ENCODE measurements at regions not wholly inside any gene's neighbourhood (a gene's known extent, or its start where the extent isn't known, plus 50 kb on each side); places are given as distances from the start of the nearest gene placed in this dataset.
"Not testable (repeated sequence)": the region's sequence is repeated elsewhere in the genome, so short reads cannot be mapped to it uniquely, and the experiment has no call there.

DNA sequence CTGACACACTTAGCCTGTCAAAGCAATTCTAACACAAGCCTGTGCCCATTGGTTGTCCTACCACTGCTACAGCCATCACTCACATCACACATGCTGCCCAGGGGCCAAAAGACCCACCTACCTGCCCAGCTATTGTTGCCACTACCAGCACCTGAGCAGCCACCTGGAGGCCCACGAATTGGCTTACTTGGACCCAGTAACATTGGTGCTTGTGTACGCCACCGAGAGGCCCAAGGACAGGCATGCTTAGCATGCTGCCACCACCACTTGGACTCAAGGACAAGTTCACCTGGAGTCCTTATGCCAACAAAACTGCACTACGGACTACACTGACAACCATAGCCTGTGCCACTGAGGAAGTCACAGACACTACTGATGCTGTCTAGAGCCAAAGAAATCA lies 221.1 kb downstream of the SLC38A4 start:
- H3K36me3 Mint-ChIP-seq (ENCODE audit: insufficient read depth): no peaks in the 10 kb centered on the region
- DNase-seq (ENCODE audit: low spot score in 2 of 2) (no peak), ATAC-seq (replicated peaks; ENCODE audit: extremely low read depth, poor library complexity, severe bottlenecking) (no peak)
- H3K4me3 Mint-ChIP-seq: no peak overlapping the region
- H3K27me3 Mint-ChIP-seq: no peaks in the 10 kb centered on the region
- H3K4me1 Mint-ChIP-seq: peaks cover 24% of the 10 kb centered on the region
- H3K9me3 Mint-ChIP-seq: peaks cover 23% of the 10 kb centered on the region
- H3K27ac Mint-ChIP-seq (ENCODE audit: low read depth): no peak overlapping the region

DNA sequence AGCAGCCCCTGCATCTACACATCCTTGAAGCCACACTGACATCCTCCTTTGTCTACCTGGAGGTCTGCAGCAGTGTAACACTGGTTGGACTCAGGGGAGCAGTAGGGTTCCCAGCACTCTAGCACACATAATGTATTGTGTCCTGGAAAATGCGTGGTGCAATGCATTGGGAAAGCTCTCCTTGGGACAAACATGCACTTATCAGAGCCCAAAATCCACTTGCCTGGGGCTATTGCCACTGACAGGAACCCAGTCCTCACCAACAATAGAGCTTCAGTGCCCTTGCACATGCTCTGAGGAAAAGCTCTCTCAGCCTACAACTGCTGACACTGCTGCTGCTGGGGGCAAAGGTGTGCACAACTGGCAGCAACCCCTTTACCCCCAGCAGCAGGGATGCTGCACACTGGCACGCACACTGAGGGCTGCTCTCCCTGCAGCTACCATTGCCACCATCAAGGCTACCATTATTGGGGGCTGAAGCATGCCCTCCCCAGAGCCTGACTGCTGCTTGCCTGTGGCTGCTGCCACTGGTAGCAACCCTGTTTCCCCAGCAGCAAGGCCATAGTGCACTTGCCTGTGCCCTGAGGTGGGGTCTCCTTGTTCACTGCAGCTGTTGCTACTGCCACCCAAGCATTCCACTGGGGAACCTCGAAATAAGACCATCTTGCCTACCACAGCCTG lies 221.9 kb downstream of the SLC38A4 start:
- ATAC-seq (replicated peaks; ENCODE audit: extremely low read depth, poor library complexity, severe bottlenecking) (no peak), DNase-seq (ENCODE audit: low spot score in 2 of 2) (no peak)
- H3K36me3 Mint-ChIP-seq (ENCODE audit: insufficient read depth): no peaks in the 10 kb centered on the region
- peaks cover 19% of the 10 kb centered on the region for H3K9me3 Mint-ChIP-seq
- no peaks in the 10 kb centered on the region for H3K27me3 Mint-ChIP-seq
- peaks cover 16% of the 10 kb centered on the region for H3K4me1 Mint-ChIP-seq
- no peak overlapping the region for H3K27ac Mint-ChIP-seq (ENCODE audit: low read depth)
- no peak overlapping the region for H3K4me3 Mint-ChIP-seq

DNA sequence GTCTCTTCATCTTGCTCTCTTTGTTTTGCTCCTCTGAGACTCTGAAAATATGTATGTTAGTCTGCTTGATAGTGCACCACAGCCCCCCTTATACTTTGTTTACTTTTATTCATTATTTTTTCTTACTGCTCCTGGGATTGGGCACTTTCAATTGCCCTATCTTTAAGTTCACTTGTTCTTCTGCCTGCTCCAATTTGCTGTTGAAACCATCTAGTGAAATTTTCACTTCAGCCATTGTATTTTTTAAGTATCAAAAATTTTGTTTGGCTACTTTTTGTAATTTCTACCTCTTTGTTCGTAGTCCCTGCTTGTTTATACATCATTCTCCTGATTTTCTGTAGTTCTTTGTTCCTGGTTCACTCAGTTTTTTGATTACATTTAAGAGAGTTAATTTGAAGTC lies 223.3 kb downstream of the SLC38A4 start:
- H3K27me3 Mint-ChIP-seq: no peaks in the 10 kb centered on the region
- peaks cover 2% of the 10 kb centered on the region for H3K36me3 Mint-ChIP-seq (ENCODE audit: insufficient read depth)
- H3K4me3 Mint-ChIP-seq: no peak overlapping the region
- H3K4me1 Mint-ChIP-seq: peaks cover 15% of the 10 kb centered on the region
- ATAC-seq (replicated peaks; ENCODE audit: extremely low read depth, poor library complexity, severe bottlenecking) (no peak), DNase-seq (ENCODE audit: low spot score in 2 of 2) (no peak)
- H3K9me3 Mint-ChIP-seq: peaks cover 26% of the 10 kb centered on the region
- no peak overlapping the region for H3K27ac Mint-ChIP-seq (ENCODE audit: low read depth)

DNA sequence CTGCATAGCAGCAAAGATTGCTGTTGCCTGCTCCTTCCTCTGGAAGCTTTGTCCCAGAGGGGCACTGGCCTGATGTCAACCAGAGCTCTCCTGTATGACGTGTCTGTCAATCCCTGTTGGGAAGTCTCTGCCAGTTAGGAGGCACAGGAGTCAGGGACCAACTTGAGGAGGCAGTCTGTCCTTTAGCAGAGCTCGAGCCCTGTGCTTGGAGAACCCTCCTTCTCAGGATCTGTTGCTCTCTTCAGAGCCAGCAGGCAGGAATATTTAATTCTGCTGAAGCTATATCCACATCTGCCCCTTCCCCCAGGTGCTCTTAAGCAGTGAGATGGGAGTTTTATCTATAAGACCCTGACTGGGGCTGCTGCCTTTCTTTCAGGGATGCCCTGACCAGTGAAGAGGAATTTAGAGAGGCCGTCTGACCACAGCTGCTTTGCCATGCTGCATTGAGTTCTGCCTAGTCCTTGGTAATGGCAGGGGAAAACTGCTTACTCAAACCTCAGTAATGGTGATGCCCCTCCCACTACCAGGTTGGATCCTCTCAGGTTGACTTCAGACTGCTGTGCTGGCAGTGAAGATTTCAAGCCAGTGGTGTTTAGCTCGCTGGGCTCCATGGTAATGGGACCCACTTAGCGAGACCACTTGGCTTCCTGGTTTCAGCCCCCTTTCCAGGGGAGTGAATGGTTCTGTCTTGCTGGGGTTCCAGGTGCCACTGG lies 218.6 kb upstream of the SLC38A2 start:
- no peak overlapping the region for H3K4me3 Mint-ChIP-seq
- H3K9me3 Mint-ChIP-seq: peaks cover 11% of the 10 kb centered on the region
- peaks cover 22% of the 10 kb centered on the region for H3K4me1 Mint-ChIP-seq
- ATAC-seq (replicated peaks; ENCODE audit: extremely low read depth, poor library complexity, severe bottlenecking) (no peak), DNase-seq (ENCODE audit: low spot score in 2 of 2) (no peak)
- H3K27ac Mint-ChIP-seq (ENCODE audit: low read depth): no peak overlapping the region
- H3K27me3 Mint-ChIP-seq: no peaks in the 10 kb centered on the region
- no peaks in the 10 kb centered on the region for H3K36me3 Mint-ChIP-seq (ENCODE audit: insufficient read depth)

DNA sequence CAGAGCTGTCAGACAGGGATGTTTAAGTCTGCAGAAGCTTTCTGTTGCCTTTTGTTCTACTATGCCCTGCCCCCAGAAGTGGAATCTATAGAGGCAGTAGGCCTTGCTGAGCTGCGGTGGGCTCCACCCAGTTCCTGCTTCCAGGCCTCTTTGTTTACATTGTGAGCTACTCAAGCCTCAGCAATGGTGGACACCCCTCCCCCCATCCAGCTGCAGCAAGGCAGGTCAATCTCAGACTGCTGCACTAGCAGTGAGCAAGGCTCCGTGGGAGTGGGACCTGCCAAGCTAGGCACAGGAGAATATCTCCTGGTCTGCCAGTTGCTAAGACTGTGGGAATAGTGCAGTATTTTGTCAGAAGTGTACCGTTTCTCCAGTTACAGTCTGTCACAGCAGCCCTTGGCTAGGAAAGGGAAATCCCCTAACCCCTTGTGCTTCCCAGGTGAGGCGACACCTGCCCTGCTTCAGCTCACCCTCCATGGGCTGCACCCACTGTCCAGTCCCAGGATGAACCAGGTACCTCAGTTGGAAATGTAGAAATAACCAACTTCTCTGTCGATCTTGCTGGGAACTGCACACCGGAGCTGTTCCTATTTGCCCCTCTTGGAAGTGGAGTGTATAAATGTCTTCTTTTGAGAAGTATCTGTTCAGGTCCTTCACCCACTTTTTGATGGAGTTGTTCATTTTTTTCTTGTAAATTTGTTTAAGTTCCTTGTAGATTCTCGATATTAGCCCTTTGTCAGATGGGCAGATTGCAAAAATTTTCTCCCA lies 213.5 kb upstream of the SLC38A2 start:
- H3K27me3 Mint-ChIP-seq: no peaks in the 10 kb centered on the region
- H3K36me3 Mint-ChIP-seq (ENCODE audit: insufficient read depth): no peaks in the 10 kb centered on the region
- ATAC-seq (replicated peaks; ENCODE audit: extremely low read depth, poor library complexity, severe bottlenecking): peak; percentile 32
- peaks cover 22% of the 10 kb centered on the region for H3K9me3 Mint-ChIP-seq
- H3K4me3 Mint-ChIP-seq: peak overlapping the region; percentile 43
- peaks cover 61% of the 10 kb centered on the region for H3K4me1 Mint-ChIP-seq
- peak overlapping the region; percentile 55 for H3K27ac Mint-ChIP-seq (ENCODE audit: low read depth)
- DNase-seq (ENCODE audit: low spot score in 2 of 2): no peak

DNA sequence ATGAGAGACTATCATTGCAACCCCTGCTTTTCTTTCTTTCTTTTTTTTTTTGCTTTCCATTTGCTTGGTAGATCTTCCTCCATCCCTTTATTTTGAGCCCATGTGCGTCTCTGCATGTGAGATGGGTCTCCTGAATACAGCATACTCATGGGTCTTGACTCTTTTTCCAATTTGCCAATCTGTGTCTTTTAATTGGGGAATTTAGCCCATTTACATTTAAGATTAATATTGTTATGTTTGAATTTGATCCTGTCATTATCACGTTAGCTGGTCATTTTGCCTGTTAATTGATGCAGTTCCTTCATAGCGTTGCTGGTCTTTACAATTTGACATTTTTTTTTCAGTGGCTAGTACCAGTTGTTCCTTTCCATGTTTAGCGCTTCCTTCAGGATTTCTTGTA lies 211.5 kb upstream of the SLC38A2 start:
- Mint-ChIP-seq H3K4me1 (peaks cover 55% of the 10 kb centered on the region), H3K4me3 (peak overlapping the region; percentile 10)
- DNase-seq (ENCODE audit: low spot score in 2 of 2): not testable (repeated sequence)

DNA sequence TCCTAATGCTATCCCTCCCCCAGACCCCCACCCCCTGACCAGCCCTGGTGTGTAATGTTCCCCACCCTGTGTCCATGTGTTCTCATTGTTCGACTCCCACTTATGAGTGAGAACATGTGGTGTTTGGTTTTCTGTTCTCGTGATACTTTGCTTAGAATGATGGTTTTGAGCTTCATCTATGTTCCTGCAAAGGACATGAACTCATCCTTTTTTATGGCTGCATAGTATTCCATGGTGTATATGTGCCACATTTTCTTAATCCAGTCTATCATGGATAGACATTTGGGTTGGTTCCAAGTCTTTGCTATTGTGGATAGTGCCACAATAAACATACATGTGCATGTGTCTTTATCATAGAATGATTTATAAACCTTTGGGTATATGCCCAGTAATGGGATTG lies 209.4 kb upstream of the SLC38A2 start:
- H3K27me3 Mint-ChIP-seq; H3K27ac Mint-ChIP-seq (ENCODE audit: low read depth); ATAC-seq (replicated peaks; ENCODE audit: extremely low read depth, poor library complexity, severe bottlenecking); DNase-seq (ENCODE audit: low spot score in 2 of 2); H3K36me3 Mint-ChIP-seq (ENCODE audit: insufficient read depth); H3K4me3 Mint-ChIP-seq: not testable (repeated sequence)
- peaks cover 22% of the 10 kb centered on the region for H3K9me3 Mint-ChIP-seq
- peaks cover 47% of the 10 kb centered on the region for H3K4me1 Mint-ChIP-seq

More for the DNA sequence above, 211.5 kb upstream of the SLC38A2 start:
- H3K9me3 Mint-ChIP-seq: peaks cover 22% of the 10 kb centered on the region
- H3K36me3 Mint-ChIP-seq (ENCODE audit: insufficient read depth); H3K27ac Mint-ChIP-seq (ENCODE audit: low read depth); ATAC-seq (replicated peaks; ENCODE audit: extremely low read depth, poor library complexity, severe bottlenecking); H3K27me3 Mint-ChIP-seq: not testable (repeated sequence)

DNA sequence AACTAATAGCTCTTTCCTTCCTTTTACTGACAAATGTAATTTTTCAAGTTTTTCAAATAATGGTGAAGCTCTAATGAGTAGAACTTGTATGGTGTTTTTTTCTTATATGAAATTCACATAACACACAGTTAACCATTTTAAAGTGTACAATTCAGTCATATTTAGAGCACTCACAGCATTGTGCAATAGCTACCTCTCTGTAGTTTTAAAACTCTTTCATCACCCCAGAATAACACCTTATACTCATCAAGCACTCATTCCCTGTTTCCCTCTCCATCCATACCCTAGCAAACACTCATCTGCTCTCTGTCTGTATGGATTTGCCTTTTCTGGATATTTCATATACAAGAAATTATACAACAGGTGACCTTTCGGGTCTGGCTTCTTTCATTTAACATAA lies 207.9 kb upstream of the SLC38A2 start:
- Mint-ChIP-seq H3K36me3 (ENCODE audit: insufficient read depth) (no peaks in the 10 kb centered on the region), H3K4me1 (peaks cover 32% of the 10 kb centered on the region), H3K9me3 (peaks cover 22% of the 10 kb centered on the region), H3K27me3 (no peaks in the 10 kb centered on the region), H3K27ac (ENCODE audit: low read depth) (no peak overlapping the region), H3K4me3 (no peak overlapping the region)
- ATAC-seq (replicated peaks; ENCODE audit: extremely low read depth, poor library complexity, severe bottlenecking) (no peak), DNase-seq (ENCODE audit: low spot score in 2 of 2) (no peak)

DNA sequence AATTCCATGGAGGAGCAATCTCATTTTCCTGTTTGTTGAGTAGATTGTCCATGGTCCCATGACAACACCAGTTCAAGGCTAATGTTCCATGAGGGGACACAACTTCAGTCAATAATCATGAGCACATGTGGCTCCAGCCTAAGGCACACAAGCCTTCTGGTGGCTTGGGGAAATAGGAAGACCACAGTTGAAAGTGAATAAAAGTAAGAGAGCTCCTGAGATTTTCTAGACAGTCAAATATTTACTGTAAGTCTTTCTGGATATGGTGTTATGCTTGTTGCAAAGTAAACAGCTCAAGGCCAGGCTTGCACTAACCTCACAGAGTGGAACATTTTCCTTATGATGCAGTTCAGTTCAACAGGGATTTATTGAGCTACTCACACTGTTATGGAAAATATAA lies 206.9 kb upstream of the SLC38A2 start:
- Mint-ChIP-seq H3K9me3 (peaks cover 15% of the 10 kb centered on the region), H3K27me3 (no peaks in the 10 kb centered on the region), H3K4me3 (no peak overlapping the region), H3K27ac (ENCODE audit: low read depth) (no peak overlapping the region), H3K4me1 (peaks cover 24% of the 10 kb centered on the region), H3K36me3 (ENCODE audit: insufficient read depth) (no peaks in the 10 kb centered on the region)
- DNase-seq (ENCODE audit: low spot score in 2 of 2) (no peak), ATAC-seq (replicated peaks; ENCODE audit: extremely low read depth, poor library complexity, severe bottlenecking) (no peak)

DNA sequence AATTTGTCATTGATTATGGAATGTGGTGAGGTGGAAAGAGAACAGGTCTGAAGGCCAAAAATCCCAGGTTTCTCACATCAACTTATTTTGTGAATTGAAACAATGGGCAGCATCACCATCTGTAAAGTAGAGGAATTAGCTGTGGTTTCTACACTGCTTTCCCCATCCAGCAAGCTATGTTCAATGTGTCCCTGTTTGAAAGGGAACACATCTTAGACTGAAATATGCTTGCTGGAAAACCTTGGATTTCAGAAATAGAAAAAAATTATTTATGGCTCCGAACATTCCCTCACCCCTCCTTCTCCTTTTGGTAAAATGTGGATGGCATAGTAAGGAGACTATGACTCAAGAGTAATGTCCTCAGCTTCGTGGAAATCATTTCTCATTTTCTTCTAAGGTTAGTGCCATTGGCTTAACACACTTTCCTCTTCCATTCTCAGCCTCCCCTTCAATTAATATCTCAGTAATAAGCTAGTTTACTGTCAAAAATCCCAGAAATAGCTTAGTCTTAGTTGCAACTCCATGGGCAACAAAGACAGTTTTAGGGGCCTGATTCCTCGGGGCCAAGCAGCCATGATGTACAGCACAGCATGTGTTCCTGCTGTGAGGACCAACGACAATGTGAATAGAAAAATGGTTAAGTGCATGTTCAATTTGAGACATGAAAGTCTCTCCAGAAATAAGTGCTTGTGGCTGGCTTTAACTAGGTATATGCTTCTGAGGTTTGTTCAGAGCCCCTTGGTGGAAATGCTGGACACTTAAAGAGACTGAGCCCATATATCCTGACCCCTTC lies 205.8 kb upstream of the SLC38A2 start:
- no peak overlapping the region for H3K4me3 Mint-ChIP-seq
- H3K27ac Mint-ChIP-seq (ENCODE audit: low read depth): no peak overlapping the region
- H3K36me3 Mint-ChIP-seq (ENCODE audit: insufficient read depth): no peaks in the 10 kb centered on the region
- no peaks in the 10 kb centered on the region for H3K27me3 Mint-ChIP-seq
- H3K4me1 Mint-ChIP-seq: peaks cover 15% of the 10 kb centered on the region
- ATAC-seq (replicated peaks; ENCODE audit: extremely low read depth, poor library complexity, severe bottlenecking) (no peak), DNase-seq (ENCODE audit: low spot score in 2 of 2) (no peak)
- peaks cover 6% of the 10 kb centered on the region for H3K9me3 Mint-ChIP-seq

DNA sequence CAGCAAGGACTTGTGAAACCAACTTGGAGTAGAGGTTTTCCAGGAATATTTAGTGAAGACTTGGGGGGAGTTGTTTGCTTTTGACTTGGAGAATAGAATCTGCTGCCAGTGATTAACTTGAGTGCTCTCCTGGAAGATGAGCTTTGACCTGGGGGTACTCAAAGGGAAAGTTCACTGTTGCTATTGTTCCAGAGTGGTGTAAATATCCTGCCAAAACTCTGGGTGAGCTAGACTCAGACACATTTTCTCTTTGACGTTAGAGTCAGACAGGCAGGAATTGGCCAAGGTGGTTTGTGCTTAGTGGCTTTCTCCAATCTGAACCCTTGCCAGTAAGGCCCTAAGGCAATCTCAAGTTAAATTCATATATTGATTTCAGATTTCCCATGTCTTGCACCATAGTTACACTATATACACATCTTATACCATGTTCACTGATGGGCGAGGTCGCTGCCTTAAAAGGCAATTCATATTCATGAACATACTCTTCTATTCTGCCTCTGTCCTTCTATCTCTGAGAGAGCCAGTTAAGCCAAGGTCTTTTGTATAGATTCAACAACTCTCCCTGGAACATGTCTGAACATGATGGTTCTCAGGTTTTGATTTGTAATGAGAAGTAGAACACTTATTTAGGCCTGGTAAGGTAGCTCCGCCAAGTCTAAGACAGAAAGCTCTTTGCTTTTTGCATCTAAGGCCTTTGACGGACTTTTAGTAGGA lies 204.6 kb upstream of the SLC38A2 start:
- Mint-ChIP-seq H3K36me3 (ENCODE audit: insufficient read depth) (no peaks in the 10 kb centered on the region), H3K27ac (ENCODE audit: low read depth) (no peak overlapping the region), H3K9me3 (no peaks in the 10 kb centered on the region), H3K4me1 (peaks cover 3% of the 10 kb centered on the region), H3K27me3 (no peaks in the 10 kb centered on the region), H3K4me3 (no peak overlapping the region)
- DNase-seq (ENCODE audit: low spot score in 2 of 2) (no peak), ATAC-seq (replicated peaks; ENCODE audit: extremely low read depth, poor library complexity, severe bottlenecking) (no peak)

DNA sequence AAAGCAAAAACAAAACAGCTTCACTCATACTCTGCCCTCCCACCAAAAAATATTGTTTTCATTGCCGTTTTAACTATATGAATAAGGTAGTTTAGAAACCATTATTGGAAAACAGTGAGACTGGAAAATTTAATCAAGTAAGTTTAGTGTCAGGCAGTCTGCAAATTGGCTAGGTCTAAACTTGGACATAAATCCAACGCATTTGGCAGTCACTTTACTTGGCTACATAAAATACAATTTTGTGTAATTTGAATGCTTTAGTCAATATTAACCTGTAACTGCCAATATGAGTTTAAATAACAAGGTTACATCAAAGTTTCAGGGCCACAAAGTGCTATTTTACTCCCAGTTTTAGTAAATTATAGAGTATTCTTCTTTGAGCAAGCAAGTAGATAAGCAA lies 202.3 kb upstream of the SLC38A2 start:
- Mint-ChIP-seq H3K27ac (ENCODE audit: low read depth) (no peak overlapping the region), H3K4me1 (no peaks in the 10 kb centered on the region), H3K9me3 (no peaks in the 10 kb centered on the region), H3K36me3 (ENCODE audit: insufficient read depth) (no peaks in the 10 kb centered on the region), H3K27me3 (no peaks in the 10 kb centered on the region), H3K4me3 (no peak overlapping the region)
- DNase-seq (ENCODE audit: low spot score in 2 of 2) (no peak), ATAC-seq (replicated peaks; ENCODE audit: extremely low read depth, poor library complexity, severe bottlenecking) (no peak)

All from central memory CD8-positive, alpha-beta T cell (primary cell).